Neural cell (in vitro differentiated cells): ENCODE measurements at regions not wholly inside any gene's neighbourhood (a gene's known extent, or its start where the extent isn't known, plus 50 kb on each side); places are given as distances from the start of the nearest gene placed in this dataset.

Source experiments
- H2AFZ ChIP-seq: fragments of 200-600, 300-800 bp; sonication (generic), shearing (Covaris generic); 2 replicates; pipeline ENCODE4 v1.6.0; 2014; ENCODE audit warnings: low read depth, mild to moderate bottlenecking, antibody characterized with exemption, low read length, moderate library complexity
- H3F3A ChIP-seq: fragments of 200-600 bp; shearing (Covaris generic); 2 replicates; pipeline ENCODE4 v1.6.1; 2016; ENCODE audit warnings: mild to moderate bottlenecking, moderate library complexity, mixed read lengths, antibody characterized with exemption, low read length; ENCODE audit not compliant: insufficient read depth, poor library complexity, severe bottlenecking
- H3K27ac ChIP-seq: fragments of 200-600, 300-800 bp; sonication (generic), shearing (Covaris generic); 2 replicates; pipeline ENCODE4 v1.5.1; 2014; ENCODE audit warnings: mild to moderate bottlenecking, low read length, moderate library complexity
- H3K27me3 ChIP-seq: fragments of 300-800, 200-600 bp; sonication (generic), shearing (Covaris generic); 2 replicates; pipeline ENCODE4 v1.6.0; 2014; ENCODE audit warnings: mild to moderate bottlenecking, low read depth, low read length, moderate library complexity; ENCODE audit not compliant: insufficient read depth
- H3K36me3 ChIP-seq: fragments of 300-800, 200-600 bp; sonication (generic), shearing (Covaris generic); 2 replicates; pipeline ENCODE4 v1.5.1; 2014; ENCODE audit warnings: mild to moderate bottlenecking, antibody characterized with exemption, low read length, moderate library complexity; ENCODE audit not compliant: insufficient read depth
- H3K4me2 ChIP-seq: fragments of 300-800, 200-600 bp; sonication (generic), shearing (Covaris generic); 2 replicates; pipeline ENCODE4 v1.6.0; 2014; ENCODE audit warnings: mild to moderate bottlenecking, low read length
- H3K4me3 ChIP-seq: fragments of 300-800, 200-600 bp; sonication (generic), shearing (Covaris generic); 2 replicates; pipeline ENCODE4 v1.5.1; 2014; ENCODE audit warnings: mild to moderate bottlenecking, low read length, moderate library complexity
- H3K79me2 ChIP-seq: fragments of 200-600 bp; shearing (Covaris generic); replicated peaks from 2 replicates; pipeline ENCODE4 v1.6.0; 2014; ENCODE audit warnings: mild to moderate bottlenecking, low read length, moderate library complexity; ENCODE audit not compliant: insufficient read depth
- H3K9ac ChIP-seq: fragments of 300-800, 200-600 bp; sonication (generic), shearing (Covaris generic); 2 replicates; pipeline ENCODE4 v1.6.1; 2016; ENCODE audit warnings: mild to moderate bottlenecking, low read length, mixed read lengths
- H3K9me2 ChIP-seq: fragments of 200-600 bp; shearing (Covaris generic); 2 replicates; pipeline ENCODE4 v1.6.1; 2016; ENCODE audit warnings: mild to moderate bottlenecking, low read length, mixed read lengths; ENCODE audit not compliant: insufficient read depth
- H3K9me3 ChIP-seq: fragments of 200-600, 300-800 bp; sonication (generic), shearing (Covaris generic); 2 replicates; pipeline ENCODE4 v1.6.1; 2016; ENCODE audit warnings: mild to moderate bottlenecking, mixed run types, low read length, moderate library complexity, mixed read lengths
- H4K20me1 ChIP-seq: fragments of 200-600 bp; shearing (Covaris generic); 2 replicates; pipeline ENCODE4 v1.6.1; 2016; ENCODE audit warnings: mild to moderate bottlenecking, mixed run types; ENCODE audit not compliant: insufficient read depth
- CTCF ChIP-seq: fragments of 450-650 bp; IDR thresholded peaks from 2 replicates; pipeline ENCODE4 v1.5.1; 2014; ENCODE audit warnings: antibody characterized with exemption, mild to moderate bottlenecking, moderate library complexity; ENCODE audit not compliant: poor library complexity, severe bottlenecking
- EP300 ChIP-seq: fragments of 450-650 bp; conservative IDR thresholded peaks from 2 replicates; pipeline ENCODE4 v1.6.1; 2014; ENCODE audit warnings: antibody characterized with exemption, mild to moderate bottlenecking, moderate library complexity; ENCODE audit not compliant: poor library complexity, severe bottlenecking
- EZH2 ChIP-seq: fragments of 200-600, 300-800 bp; shearing (Covaris generic), sonication (generic); IDR thresholded peaks from 2 replicates; pipeline ENCODE4 v1.6.1; 2014; ENCODE audit warnings: antibody characterized with exemption, low read length, borderline replicate concordance, mild to moderate bottlenecking; ENCODE audit not compliant: insufficient read depth, poor library complexity, severe bottlenecking
- MXI1 ChIP-seq: fragments of 450-650 bp; conservative IDR thresholded peaks from 2 replicates; pipeline ENCODE4 v1.6.1; 2014; ENCODE audit warnings: antibody characterized with exemption, mild to moderate bottlenecking; ENCODE audit not compliant: poor library complexity, severe bottlenecking
- POLR2AphosphoS5 ChIP-seq: IDR thresholded peaks from 2 replicates; pipeline ENCODE4 v1.6.1; 2012
- RAD21 ChIP-seq: fragments of 450-650 bp; conservative IDR thresholded peaks from 2 replicates; pipeline ENCODE4 v1.6.1; 2014; ENCODE audit warnings: antibody characterized with exemption, mild to moderate bottlenecking, moderate library complexity
- REST ChIP-seq: IDR thresholded peaks from 2 replicates; pipeline ENCODE4 v1.6.1; 2012; ENCODE audit warnings: borderline replicate concordance
- SMC3 ChIP-seq: fragments of 450-650 bp; conservative IDR thresholded peaks from 2 replicates; pipeline ENCODE4 v1.6.1; 2014; ENCODE audit warnings: antibody characterized with exemption, mild to moderate bottlenecking, moderate library complexity; ENCODE audit not compliant: poor library complexity
- TAF1 ChIP-seq: IDR thresholded peaks from 2 replicates; pipeline ENCODE4 v1.6.1; 2012; ENCODE audit warnings: low read depth

- Histone ChIP-seq H3K27me3 (no peaks in the 10 kb centered on the region), H3K4me2 (no peak overlapping the region), H3K9me3 (no peaks in the 10 kb centered on the region), H3K9me2 (no peaks in the 10 kb centered on the region), H4K20me1 (no peaks in the 10 kb centered on the region), H3F3A (no peaks in the 10 kb centered on the region), H3K4me3 (no peak overlapping the region), H3K36me3 (no peaks in the 10 kb centered on the region), H3K9ac (no peak overlapping the region), H2AFZ (no peak overlapping the region), H3K79me2 (no peaks in the 10 kb centered on the region), H3K27ac (no peak overlapping the region)
- TF ChIP-seq EP300 (no peak), CTCF (no peak), POLR2AphosphoS5 (no peak), SMC3 (no peak), EZH2 (no peak), RAD21 (no peak), REST (no peak), TAF1 (no peak), MXI1 (no peak)
Observed at GRCh38 chr11:29578806-29579205, 438.0 kb downstream of the KCNA4 start.

GRCh38 chr11:29564486-29564885, 452.3 kb downstream of the KCNA4 start:
- Histone ChIP-seq H3K4me3 (no peak overlapping the region), H3F3A (no peaks in the 10 kb centered on the region), H4K20me1 (no peaks in the 10 kb centered on the region), H3K9me3 (no peaks in the 10 kb centered on the region), H2AFZ (no peak overlapping the region), H3K27ac (peak overlapping the region; percentile 1), H3K36me3 (no peaks in the 10 kb centered on the region), H3K9ac (no peak overlapping the region), H3K9me2 (no peaks in the 10 kb centered on the region), H3K27me3 (no peaks in the 10 kb centered on the region), H3K4me2 (no peak overlapping the region), H3K79me2 (no peaks in the 10 kb centered on the region)
- TF ChIP-seq SMC3 (no peak), EZH2 (no peak), EP300 (no peak), REST (no peak), RAD21 (no peak), TAF1 (no peak), CTCF (no peak), POLR2AphosphoS5 (no peak), MXI1 (no peak)
